ENCODE measurements at regions not wholly inside any gene's neighbourhood (a gene's known extent, or its start where the extent isn't known, plus 50 kb on each side); places are given as distances from the start of the nearest gene placed in this dataset.

GRCh38 chr2:120596191-120596811, 139.4 kb upstream of the GLI2 start:
- Histone ChIP-seq H3K14ac (ENCODE audit: insufficient read length) (no peak overlapping the region), H3K23ac (ENCODE audit: insufficient read length) (no peak overlapping the region), H2BK15ac (ENCODE audit: low read length) (0 out of 2 replicates have a peak overlapping the region, but pooled peaks have one; percentile 72), H3K4me3 (ENCODE audit: extremely low read depth in 1 of 4, insufficient read depth in 2 of 4, low read depth in 3 of 4, low read length in 4 of 4) (no peak overlapping the region), H2BK20ac (ENCODE audit: low read length) (no peak overlapping the region), H4K5ac (ENCODE audit: insufficient read length, low read depth, low read length) (no peak overlapping the region), H3K79me1 (ENCODE audit: low read depth, low read length) (no peaks in the 10 kb centered on the region), H3K36me3 (ENCODE audit: control insufficient read depth in 2 of 4, insufficient read depth in 4 of 4, low read length in 3 of 4) (no peaks in the 10 kb centered on the region), H4K20me1 (replicated peaks in 1 of 2; ENCODE audit: control insufficient read depth in 1 of 2, insufficient read depth in 2 of 2, low read length in 2 of 2) (no peaks in the 10 kb centered on the region), H3K4ac (replicated peaks; ENCODE audit: insufficient read length, low read depth, low read length) (no peak overlapping the region), H3K79me2 (ENCODE audit: control insufficient read depth in 1 of 2, insufficient read depth in 2 of 2, low read length in 2 of 2) (no peaks in the 10 kb centered on the region), H2AFZ (ENCODE audit: low read length) (no peak overlapping the region), H2AK5ac (ENCODE audit: low read depth, low read length) (no peak overlapping the region), H3K27me3 (replicated peaks in 1 of 4; ENCODE audit: control insufficient read depth in 3 of 4, extremely low read depth in 1 of 4, insufficient read depth in 3 of 4, low read length in 3 of 4) (peaks cover 0 to 8% (median 1%) of the 10 kb centered on the region in 4 experiments; a peak in 2 of 7 replicates), H2BK12ac (ENCODE audit: low read depth, low read length) (no peak overlapping the region), H2BK5ac (ENCODE audit: low read depth, low read length) (no peak overlapping the region), H3K4me1 (replicated peaks in 1 of 4; ENCODE audit: control insufficient read depth in 3 of 4, insufficient read depth in 4 of 4, low read length in 3 of 4) (peaks cover 4 to 21% (median 12%) of the 10 kb centered on the region in 4 experiments), H3K56ac (replicated peaks; ENCODE audit: insufficient read length, low read depth, low read length) (no peak overlapping the region), H4K91ac (replicated peaks; ENCODE audit: insufficient read length, low read length) (no peak overlapping the region), H3K4me2 (ENCODE audit: insufficient read depth in 1 of 2, low read depth in 2 of 2, low read length in 2 of 2) (no peak overlapping the region), H3K27ac (ENCODE audit: low read depth, low read length) (no peak overlapping the region), H3K18ac (ENCODE audit: extremely low read depth, low read length) (no peak overlapping the region), H2BK120ac (replicated peaks; ENCODE audit: low read depth, low read length) (no peak overlapping the region), H4K8ac (ENCODE audit: extremely low read depth, insufficient read depth, low read length) (no peak overlapping the region), H3K9me3 (ENCODE audit: insufficient read depth in 2 of 2, low read depth in 1 of 2, low read length in 1 of 2) (no peaks in the 10 kb centered on the region), H3K9ac (replicated peaks in 1 of 4; ENCODE audit: extremely low read depth in 1 of 4, low read depth in 3 of 4, low read length in 3 of 4) (no peak overlapping the region), H3K23me2 (ENCODE audit: low read depth, low read length) (no peaks in the 10 kb centered on the region)
- DNase-seq (ENCODE audit: low read depth in 1 of 2, low spot score in 2 of 2) (no peak), FAIRE-seq (no peak)
- ChIA-PET POLR2A (ENCODE audit: partially characterized antibody) (interaction anchor here (0.9 to 1.4 kb wide), 3 partner anchors 9 to 479 kb away, joined by 3 to 5 read pairs (median 4); no protein-coding TSS in a partner anchor), CTCF (ENCODE audit: partially characterized antibody) (interaction anchor here (0.8 to 2.1 kb wide), 16 partner anchors 7 to 293 kb away, joined by 3 to 14 read pairs (median 3); no protein-coding TSS in a partner anchor)
- WGBS, 2 experiments (ENCODE audit: extremely low coverage in 1 of 2, insufficient coverage in 1 of 2, insufficient read length in 1 of 2, insufficient replicate concordance in 2 of 2, low coverage in 1 of 2, low lambda C conversion rate in 2 of 2, missing lambda C conversion rate in 1 of 2): 91% methylated on average over 16 of the region's 16 CpGs; no CpG with 5 or more reads in 1 of the 2 experiments
- TF ChIP-seq KDM5A (IDR thresholded peaks at IDR 0.05; ENCODE audit: low read length) (no peak), RFX5 (IDR thresholded peaks at IDR 0.05; ENCODE audit: borderline replicate concordance, low read depth, low read length) (no peak), ATF2 (IDR thresholded peaks at IDR 0.05; ENCODE audit: low read length) (no peak), JUND (IDR thresholded peaks at IDR 0.05; ENCODE audit: low read length) (no peak), SIX5 (IDR thresholded peaks at IDR 0.05; ENCODE audit: low read depth, low read length) (no peak), YY1 (IDR thresholded peaks at IDR 0.05; ENCODE audit: low read depth, low read length) (no peak), ASH2L (IDR thresholded peaks at IDR 0.05; ENCODE audit: low read length) (no peak), POLR2AphosphoS5 (IDR thresholded peaks at IDR 0.05; ENCODE audit: low read depth, low read length) (no peak), HDAC2 (IDR thresholded peaks at IDR 0.05; ENCODE audit: borderline replicate concordance in 1 of 2, low read depth in 2 of 2, low read length in 2 of 2) (no peak), CREB1 (IDR thresholded peaks at IDR 0.05) (no peak), BCL11A (IDR thresholded peaks at IDR 0.05; ENCODE audit: low read depth in 2 of 2, low read length in 2 of 2) (no peak), CEBPB (IDR thresholded peaks at IDR 0.05; ENCODE audit: low read depth, low read length) (no peak), HDAC6 (IDR thresholded peaks at IDR 0.05; ENCODE audit: low read depth, low read length) (no peak)
